ENCODE measurements at regions not wholly inside any gene's neighbourhood (a gene's known extent, or its start where the extent isn't known, plus 50 kb on each side); places are given as distances from the start of the nearest gene placed in this dataset.

DNA sequence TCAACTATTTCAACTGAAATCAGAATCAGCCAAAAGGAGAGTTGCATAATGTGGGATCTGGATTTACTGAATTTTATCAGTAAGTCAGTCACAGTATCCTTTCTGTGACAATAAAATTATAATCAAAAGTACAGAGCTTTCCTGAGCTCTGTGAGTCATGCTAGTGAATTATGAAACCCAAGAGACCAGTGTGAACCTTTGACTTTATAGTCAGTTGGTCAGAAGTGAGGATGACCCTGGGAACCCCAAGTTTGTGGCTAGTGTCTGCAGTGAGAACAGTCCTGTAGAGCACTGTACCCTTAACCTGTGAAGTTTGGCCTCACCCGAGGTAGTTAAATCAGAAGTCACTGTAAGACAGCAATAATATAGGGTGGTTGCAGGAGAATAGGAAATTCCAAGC is 381.7 kb downstream of the CDH19 start:
- TF ChIP-seq, protein P1, sequence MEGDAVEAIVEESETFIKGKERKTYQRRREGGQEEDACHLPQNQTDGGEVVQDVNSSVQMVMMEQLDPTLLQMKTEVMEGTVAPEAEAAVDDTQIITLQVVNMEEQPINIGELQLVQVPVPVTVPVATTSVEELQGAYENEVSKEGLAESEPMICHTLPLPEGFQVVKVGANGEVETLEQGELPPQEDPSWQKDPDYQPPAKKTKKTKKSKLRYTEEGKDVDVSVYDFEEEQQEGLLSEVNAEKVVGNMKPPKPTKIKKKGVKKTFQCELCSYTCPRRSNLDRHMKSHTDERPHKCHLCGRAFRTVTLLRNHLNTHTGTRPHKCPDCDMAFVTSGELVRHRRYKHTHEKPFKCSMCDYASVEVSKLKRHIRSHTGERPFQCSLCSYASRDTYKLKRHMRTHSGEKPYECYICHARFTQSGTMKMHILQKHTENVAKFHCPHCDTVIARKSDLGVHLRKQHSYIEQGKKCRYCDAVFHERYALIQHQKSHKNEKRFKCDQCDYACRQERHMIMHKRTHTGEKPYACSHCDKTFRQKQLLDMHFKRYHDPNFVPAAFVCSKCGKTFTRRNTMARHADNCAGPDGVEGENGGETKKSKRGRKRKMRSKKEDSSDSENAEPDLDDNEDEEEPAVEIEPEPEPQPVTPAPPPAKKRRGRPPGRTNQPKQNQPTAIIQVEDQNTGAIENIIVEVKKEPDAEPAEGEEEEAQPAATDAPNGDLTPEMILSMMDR (conservative IDR thresholded peaks at IDR 0.05 in 1 of 2, IDR thresholded peaks at IDR 0.05 in 1 of 2; ENCODE audit: extremely low read depth in 1 of 2, insufficient read depth in 1 of 2, low read depth in 1 of 2, low read length in 2 of 2): no peak
- TF ChIP-seq EZH2 (IDR thresholded peaks at IDR 0.05; ENCODE audit: borderline replicate concordance, low read length): no peak

All from mammary epithelial cell (primary cell).